ENCODE measurements at regions not wholly inside any gene's neighbourhood (a gene's known extent, or its start where the extent isn't known, plus 50 kb on each side); places are given as distances from the start of the nearest gene placed in this dataset.
A peak's percentile ranks its signal among the peaks of the same experiment; 100 is the strongest.

DNA sequence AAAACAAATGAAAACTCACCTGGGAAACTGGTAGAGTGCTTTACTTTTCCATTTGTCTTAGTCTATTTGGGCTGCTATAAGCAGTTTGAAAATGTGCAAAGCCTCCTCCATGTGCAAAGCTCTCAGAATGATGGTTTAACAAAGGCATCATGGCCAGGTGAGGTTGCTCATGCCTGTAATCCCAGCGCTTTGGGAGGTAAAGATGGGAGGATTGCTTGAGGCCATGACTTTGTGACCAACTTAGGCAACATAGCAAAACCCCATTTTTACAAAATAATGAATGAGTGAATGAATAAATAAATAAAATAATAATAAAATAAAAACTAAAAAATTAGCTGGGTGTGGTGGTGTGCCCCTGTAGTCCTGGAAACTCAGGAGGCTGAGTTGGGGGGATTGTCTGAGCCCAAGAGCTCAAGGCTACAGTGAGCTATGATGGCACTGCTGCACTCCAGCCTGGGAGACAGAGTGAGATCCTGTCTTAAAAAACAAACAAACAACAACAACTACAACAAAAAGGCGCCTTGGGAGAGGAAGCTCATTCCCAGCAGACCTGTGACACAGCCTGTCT lies 71.8 kb downstream of the MYCN start:
- 82% methylated on average over 2 of the region's 2 CpGs; no CpG with 5 or more reads in 1 of the 2 experiments for WGBS, 2 experiments (ENCODE audit: extremely low coverage in 1 of 2, insufficient coverage in 1 of 2, insufficient read length in 1 of 2, insufficient replicate concordance in 2 of 2, low coverage in 1 of 2, low lambda C conversion rate in 2 of 2, missing lambda C conversion rate in 1 of 2)
- H3K27me3 ChIP-seq (replicated peaks in 1 of 4; ENCODE audit: control insufficient read depth in 3 of 4, extremely low read depth in 1 of 4, insufficient read depth in 3 of 4, low read length in 3 of 4) = peaks cover 0 to 4% (median 2%) of the 10 kb centered on the region in 4 experiments; a peak in 1 of 7 replicates
- peak overlapping the region; percentile 40; the same call in 1 of the 2 replicates for H2BK15ac ChIP-seq (ENCODE audit: low read length)
- H3K9ac ChIP-seq (replicated peaks in 1 of 4; ENCODE audit: extremely low read depth in 1 of 4, low read depth in 3 of 4, low read length in 3 of 4) = no peak overlapping the region
- FAIRE-seq (no peak), DNase-seq (ENCODE audit: low read depth in 1 of 2, low spot score in 2 of 2) (no peak)
- peak overlapping the region; percentile 97 for H2BK120ac ChIP-seq (replicated peaks; ENCODE audit: low read depth, low read length)
- H3K79me1 ChIP-seq (ENCODE audit: low read depth, low read length) = no peaks in the 10 kb centered on the region; the same call in 1 of the 2 replicates
- no peak overlapping the region for H3K27ac ChIP-seq (ENCODE audit: low read depth, low read length)
- H2BK5ac ChIP-seq (ENCODE audit: low read depth, low read length) = peak overlapping the region; percentile 91; the same call in 1 of the 2 replicates
- peak overlapping the region; percentile 7; the same call in 1 of the 2 replicates for H2AFZ ChIP-seq (ENCODE audit: low read length)
- H4K20me1 ChIP-seq (replicated peaks in 1 of 2; ENCODE audit: control insufficient read depth in 1 of 2, insufficient read depth in 2 of 2, low read length in 2 of 2) = no peaks in the 10 kb centered on the region
- peak overlapping the region; percentile 99 for H3K18ac ChIP-seq (ENCODE audit: extremely low read depth, low read length)
- 0 out of 2 replicates have a peak, but pooled peaks cover 3% of the 10 kb centered on the region for H3K23me2 ChIP-seq (ENCODE audit: low read depth, low read length)
- no peak overlapping the region for H4K8ac ChIP-seq (ENCODE audit: extremely low read depth, insufficient read depth, low read length)
- H3K36me3 ChIP-seq (ENCODE audit: control insufficient read depth in 2 of 4, insufficient read depth in 4 of 4, low read length in 3 of 4) = no peaks in the 10 kb centered on the region
- peak overlapping the region; percentile 65 for H4K5ac ChIP-seq (ENCODE audit: insufficient read length, low read depth, low read length)
- H3K4ac ChIP-seq (replicated peaks; ENCODE audit: insufficient read length, low read depth, low read length) = peak overlapping the region; percentile 65
- peak overlapping the region; percentile 98 for H4K91ac ChIP-seq (replicated peaks; ENCODE audit: insufficient read length, low read length)
- peak overlapping the region; percentile 78; the same call in 1 of the 2 replicates for H2AK5ac ChIP-seq (ENCODE audit: low read depth, low read length)
- CTCF ChIA-PET (ENCODE audit: partially characterized antibody) = interaction anchor here (0.8 to 15.6 kb wide), 7 partner anchors 21 to 70 kb away, joined by 3 to 120 read pairs (median 5); no protein-coding TSS in a partner anchor
- peak overlapping the region; percentile 97 for H2BK12ac ChIP-seq (ENCODE audit: low read depth, low read length)
- H3K56ac ChIP-seq (replicated peaks; ENCODE audit: insufficient read length, low read depth, low read length) = no peak overlapping the region
- H3K4me1 ChIP-seq (replicated peaks in 1 of 4; ENCODE audit: control insufficient read depth in 3 of 4, insufficient read depth in 4 of 4, low read length in 3 of 4) = peaks cover 14 to 23% (median 16%) of the 10 kb centered on the region in 4 experiments
- no peaks in the 10 kb centered on the region for H3K79me2 ChIP-seq (ENCODE audit: control insufficient read depth in 1 of 2, insufficient read depth in 2 of 2, low read length in 2 of 2)
- H3K9me3 ChIP-seq (ENCODE audit: insufficient read depth in 2 of 2, low read depth in 1 of 2, low read length in 1 of 2) = no peaks in the 10 kb centered on the region
- peak overlapping the region in 1 of 2 experiments; percentile 56; a peak in 2 of 4 replicates for H3K4me2 ChIP-seq (ENCODE audit: insufficient read depth in 1 of 2, low read depth in 2 of 2, low read length in 2 of 2)
- no peak overlapping the region for H3K4me3 ChIP-seq (ENCODE audit: extremely low read depth in 1 of 4, insufficient read depth in 2 of 4, low read depth in 3 of 4, low read length in 4 of 4)
- H2BK20ac ChIP-seq (ENCODE audit: low read length) = peak overlapping the region; percentile 95; the same call in 1 of the 2 replicates
- no peak overlapping the region for H3K23ac ChIP-seq (ENCODE audit: insufficient read length)
- no peak overlapping the region for H3K14ac ChIP-seq (ENCODE audit: insufficient read length)
- POLR2A ChIA-PET (ENCODE audit: partially characterized antibody) = interaction anchor here (0.6 to 1.8 kb wide), 10 partner anchors 9 to 325 kb away, joined by 3 to 8 read pairs (median 4); no protein-coding TSS in a partner anchor
- TF ChIP-seq POU5F1 (IDR thresholded peaks at IDR 0.05; ENCODE audit: low read depth, low read length) (no peak), GTF2F1 (IDR thresholded peaks at IDR 0.05; ENCODE audit: borderline replicate concordance, low read depth, low read length) (no peak), TAF7 (optimal IDR thresholded peaks at IDR 0.05; ENCODE audit: borderline replicate concordance, low read depth, low read length) (no peak), POLR2A (IDR thresholded peaks at IDR 0.05; ENCODE audit: control extremely low read depth in 1 of 2, low read depth in 2 of 2, low read length in 2 of 2) (no peak), BRCA1 (IDR thresholded peaks at IDR 0.05; ENCODE audit: low read depth, low read length) (no peak), RAD21 (IDR thresholded peaks at IDR 0.05 in 1 of 2, conservative IDR thresholded peaks at IDR 0.05 in 1 of 2; ENCODE audit: low read depth in 2 of 2, low read length in 2 of 2) (no peak), CEBPB (IDR thresholded peaks at IDR 0.05; ENCODE audit: low read depth, low read length) (no peak), PHF8 (conservative IDR thresholded peaks at IDR 0.05; ENCODE audit: low read depth, low read length) (no peak), RXRA (IDR thresholded peaks at IDR 0.05; ENCODE audit: insufficient read depth, low read depth, low read length) (no peak)
- TF ChIP-seq, protein P1, sequence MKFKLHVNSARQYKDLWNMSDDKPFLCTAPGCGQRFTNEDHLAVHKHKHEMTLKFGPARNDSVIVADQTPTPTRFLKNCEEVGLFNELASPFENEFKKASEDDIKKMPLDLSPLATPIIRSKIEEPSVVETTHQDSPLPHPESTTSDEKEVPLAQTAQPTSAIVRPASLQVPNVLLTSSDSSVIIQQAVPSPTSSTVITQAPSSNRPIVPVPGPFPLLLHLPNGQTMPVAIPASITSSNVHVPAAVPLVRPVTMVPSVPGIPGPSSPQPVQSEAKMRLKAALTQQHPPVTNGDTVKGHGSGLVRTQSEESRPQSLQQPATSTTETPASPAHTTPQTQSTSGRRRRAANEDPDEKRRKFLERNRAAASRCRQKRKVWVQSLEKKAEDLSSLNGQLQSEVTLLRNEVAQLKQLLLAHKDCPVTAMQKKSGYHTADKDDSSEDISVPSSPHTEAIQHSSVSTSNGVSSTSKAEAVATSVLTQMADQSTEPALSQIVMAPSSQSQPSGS (IDR thresholded peaks at IDR 0.05; ENCODE audit: low read length) = no peak

Measured in H1 (cell line).